K562 (cell line): ENCODE measurements at regions not wholly inside any gene's neighbourhood (a gene's known extent, or its start where the extent isn't known, plus 50 kb on each side); places are given as distances from the start of the nearest gene placed in this dataset.

ENCODE experiments used
- ATAC-seq: fragments of 200-7000 bp; cut with Tn5 transposase; 3 replicates; pipeline ENCODE4 v1.9.1; 2020; ENCODE audit warnings: moderate library complexity
- BruUV-seq: library from RNA; stranded (reverse); fragments of 400-500 nt; replicated peaks from 2 replicates; lab custom pipeline; 2021; lab: Mats Ljungman, UMichigan
- CTCF ChIA-PET: fragments of 300-600 bp; formaldehyde crosslinking; extraction: SDS; loops from one replicate; lab custom pipeline; 2021; ENCODE audit warnings: low intra/inter-chr PET ratio; lab: Yijun Ruan, JAX
- POLR2A ChIA-PET: fragments of 300-600, 350-650 bp; sonication (Branson Sonifier 250); formaldehyde crosslinking; extraction: SDS; loops from one replicate; lab custom pipeline; 2021; ENCODE audit warnings: antibody characterized with exemption, inconsistent platforms; lab: Yijun Ruan, JAX
- DNase-seq, 4 experiments: peaks; one replicate each; pipeline versions ENCODE4 v3.0.0 to v3.0.0-alpha.2; 2011 to 2018; ENCODE audit warnings: low spot score in 3 of 4, mixed read lengths in 3 of 4; ENCODE audit errors: extremely low read depth in 1 of 4
- FAIRE-seq: peaks from 2 replicates; lab custom pipeline; 2011; peaks lifted over from hg19 to GRCh38; lab: Jason Lieb, UNC
- H2AFZ ChIP-seq: 2 replicates; pipeline ENCODE4 v1.6.0; 2011; ENCODE audit warnings: low read depth, low read length, control low read depth, inconsistent platforms
- H3K27ac ChIP-seq: fragments of 200-600 bp; 3 replicates; pipeline ENCODE4 v1.8.0; 2011; ENCODE audit warnings: low read depth, mild to moderate bottlenecking, control low read depth, inconsistent platforms, low read length, moderate library complexity, mixed read lengths; ENCODE audit errors: extremely low read depth
- H3K27me3 ChIP-seq, 2 experiments: fragments of 300-600 bp in 1 of 2; 2 replicates in 1 of 2; 3 replicates in 1 of 2; pipeline versions ENCODE4 v1.6.0 to v1.8.0; 2011; ENCODE audit warnings: inconsistent platforms in 2 of 2, low read length in 2 of 2, mild to moderate bottlenecking in 1 of 2, mixed read lengths in 1 of 2, moderate library complexity in 1 of 2; ENCODE audit not compliant: control insufficient read depth in 2 of 2, insufficient read depth in 2 of 2
- H3K36me3 ChIP-seq: fragments of 300-600 bp; 3 replicates; pipeline ENCODE4 v1.8.0; 2011; ENCODE audit warnings: mild to moderate bottlenecking, low read length, inconsistent platforms; ENCODE audit not compliant: control insufficient read depth, insufficient read depth
- H3K4me1 ChIP-seq, 2 experiments: fragments of 200-600 bp in 1 of 2; replicated peaks in 1 of 2; 2 replicates in 1 of 2; 3 replicates in 1 of 2; pipeline versions ENCODE4 v1.5.1 to v1.8.0; 2011; ENCODE audit warnings: inconsistent platforms in 2 of 2, low read length in 2 of 2, mild to moderate bottlenecking in 1 of 2, mixed read lengths in 1 of 2, moderate library complexity in 1 of 2; ENCODE audit not compliant: control insufficient read depth in 2 of 2, insufficient read depth in 2 of 2
- H3K4me2 ChIP-seq: 2 replicates; pipeline ENCODE4 v1.6.1; 2011; ENCODE audit warnings: low read length, control low read depth, inconsistent platforms, mixed read lengths; ENCODE audit not compliant: insufficient read depth
- H3K4me3 ChIP-seq: fragments of 200-600 bp; sonication (generic), shearing (Covaris generic); 2 replicates; pipeline ENCODE4 v1.5.1; 2016; ENCODE audit warnings: control low read depth, inconsistent platforms
- H3K79me2 ChIP-seq: fragments of 200-600 bp; 3 replicates; pipeline ENCODE4 v1.8.0; 2011; ENCODE audit warnings: low read length, inconsistent platforms; ENCODE audit not compliant: control insufficient read depth, insufficient read depth
- H3K9ac ChIP-seq, 2 experiments: 2 replicates each; pipeline versions ENCODE4 v1.6.0 to v1.6.1; 2011; ENCODE audit warnings: low read depth in 2 of 2, low read length in 2 of 2, control low read depth in 1 of 2, inconsistent platforms in 1 of 2, mild to moderate bottlenecking in 1 of 2, mixed read lengths in 1 of 2; ENCODE audit not compliant: insufficient read depth in 1 of 2
- H3K9me1 ChIP-seq: one replicate; pipeline ENCODE4 v1.6.0; 2011; ENCODE audit warnings: inconsistent platforms, mild to moderate bottlenecking, low read length, moderate library complexity; ENCODE audit not compliant: control insufficient read depth, insufficient read depth
- H3K9me3 ChIP-seq: replicated peaks from 2 replicates; pipeline ENCODE4 v1.5.1; 2011; ENCODE audit warnings: low read depth, low read length, inconsistent platforms; ENCODE audit not compliant: control insufficient read depth, insufficient read depth
- H4K20me1 ChIP-seq: replicated peaks from 2 replicates; pipeline ENCODE4 v1.6.1; 2011; ENCODE audit warnings: low read length, inconsistent platforms, mixed read lengths; ENCODE audit not compliant: control insufficient read depth, insufficient read depth
- DACH1 ChIP-seq: fragments of 450-650 bp; IDR thresholded peaks from 2 replicates; pipeline ENCODE4 v1.6.1; 2018; ENCODE audit not compliant: partially characterized antibody
- POLR2AphosphoS2 ChIP-seq: IDR thresholded peaks from 2 replicates; pipeline ENCODE4 v1.6.1; 2012; ENCODE audit warnings: low read length, improper control_type of control experiment
- SRF ChIP-seq, 2 experiments: fragments of 250-450, 450-650 bp in 1 of 2; sonication (Bioruptor Pico) in 1 of 2; sonication (generic) in 1 of 2; formaldehyde crosslinking; IDR thresholded peaks; 2 replicates each; pipeline versions ENCODE4 v1.5.0 to v1.5.1; 2020 to 2022; ENCODE audit warnings: mild to moderate bottlenecking in 1 of 2, missing genetic modification reagents in 1 of 2
- ZNF212 ChIP-seq: fragments of 450-650 bp; formaldehyde crosslinking; IDR thresholded peaks from 2 replicates; pipeline ENCODE4 v1.4.0; 2020; ENCODE audit warnings: mild to moderate bottlenecking
- ZNF347 ChIP-seq: fragments of 450-650 bp; formaldehyde crosslinking; IDR thresholded peaks from 2 replicates; pipeline ENCODE4 v1.4.0; 2020; ENCODE audit warnings: low read depth, mild to moderate bottlenecking, moderate library complexity
- WGBS: fragments of 100-300 bp; shearing (Covaris generic); methylation state at CpG from one replicate; pipeline ENCODE4 v1.1.6; 2016; ENCODE audit warnings: low coverage, mixed read lengths; ENCODE audit not compliant: insufficient coverage; ENCODE audit errors: missing lambda C conversion rate; 5-methylcytosine and 5-hydroxymethylcytosine counted together
- in situ Hi-C: fragments of 300-500 bp; cut with MboI; formaldehyde crosslinking; loops from 4 replicates; pipeline ENCODE4 v1.15.0; 2018; ENCODE audit warnings: inconsistent platforms, mixed read lengths
- intact Hi-C: fragments of 100-400 bp; cut with micrococcal nuclease; formaldehyde crosslinking; loops from 2 replicates; pipeline ENCODE4 v1.14.2; 2022
- TF ChIP-seq, protein P1 (sequence below): sonication (generic); formaldehyde crosslinking; IDR thresholded peaks from 2 replicates; pipeline ENCODE4 v1.8.1; 2023; ENCODE audit warnings: missing genetic modification reagents, mild to moderate bottlenecking, borderline replicate concordance
- TF ChIP-seq, protein P2 (sequence below): fragments of 450-650 bp; formaldehyde crosslinking; IDR thresholded peaks from 2 replicates; pipeline ENCODE4 v1.4.0; 2022; ENCODE audit warnings: missing genetic modification characterization

DNA sequence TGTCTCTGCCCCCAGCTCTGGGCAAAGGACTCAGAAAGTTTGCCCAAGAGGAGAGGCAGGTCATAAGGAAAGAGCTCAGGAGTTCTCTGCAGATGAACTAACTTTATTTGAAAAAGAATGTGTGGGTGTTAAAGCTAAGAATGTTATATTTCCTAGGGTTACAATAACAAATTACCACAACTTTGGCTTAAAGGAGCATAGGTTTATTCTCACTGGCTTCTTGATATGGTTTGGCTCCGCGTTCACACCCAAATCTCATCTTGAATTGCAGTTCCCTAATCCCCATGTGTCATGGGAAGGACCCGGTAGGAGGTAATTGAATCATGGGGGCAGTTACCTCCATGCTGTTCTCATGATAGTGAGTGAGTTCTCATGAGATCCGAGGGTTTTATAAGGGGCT, 383.7 kb upstream of the CFAP20DC start:
- no peak overlapping the region for H3K4me2 ChIP-seq
- H3K4me3 ChIP-seq: no peak overlapping the region
- FAIRE-seq: no peak
- no peak for ATAC-seq
- WGBS: 0% methylated on average over 4 of the region's 4 CpGs
- in situ Hi-C loops (no loop called here), intact Hi-C loops (no loop called here)
- POLR2A ChIA-PET: interaction anchor here (0.5 kb wide), 1 partner anchor 48 kb away, joined by 8 read pairs; no protein-coding TSS in a partner anchor
- H3K36me3 ChIP-seq: no peaks in the 10 kb centered on the region
- CTCF ChIA-PET: no interaction called here
- no peak overlapping the region for H2AFZ ChIP-seq
- H3K79me2 ChIP-seq: no peaks in the 10 kb centered on the region
- H3K9ac ChIP-seq: no peak overlapping the region
- no peaks in the 10 kb centered on the region for H4K20me1 ChIP-seq
- no TSS peak for BruUV-seq
- no peak for TF ChIP-seq ZNF347 (CRISPR knock-in tag)
- TF ChIP-seq, protein P1, sequence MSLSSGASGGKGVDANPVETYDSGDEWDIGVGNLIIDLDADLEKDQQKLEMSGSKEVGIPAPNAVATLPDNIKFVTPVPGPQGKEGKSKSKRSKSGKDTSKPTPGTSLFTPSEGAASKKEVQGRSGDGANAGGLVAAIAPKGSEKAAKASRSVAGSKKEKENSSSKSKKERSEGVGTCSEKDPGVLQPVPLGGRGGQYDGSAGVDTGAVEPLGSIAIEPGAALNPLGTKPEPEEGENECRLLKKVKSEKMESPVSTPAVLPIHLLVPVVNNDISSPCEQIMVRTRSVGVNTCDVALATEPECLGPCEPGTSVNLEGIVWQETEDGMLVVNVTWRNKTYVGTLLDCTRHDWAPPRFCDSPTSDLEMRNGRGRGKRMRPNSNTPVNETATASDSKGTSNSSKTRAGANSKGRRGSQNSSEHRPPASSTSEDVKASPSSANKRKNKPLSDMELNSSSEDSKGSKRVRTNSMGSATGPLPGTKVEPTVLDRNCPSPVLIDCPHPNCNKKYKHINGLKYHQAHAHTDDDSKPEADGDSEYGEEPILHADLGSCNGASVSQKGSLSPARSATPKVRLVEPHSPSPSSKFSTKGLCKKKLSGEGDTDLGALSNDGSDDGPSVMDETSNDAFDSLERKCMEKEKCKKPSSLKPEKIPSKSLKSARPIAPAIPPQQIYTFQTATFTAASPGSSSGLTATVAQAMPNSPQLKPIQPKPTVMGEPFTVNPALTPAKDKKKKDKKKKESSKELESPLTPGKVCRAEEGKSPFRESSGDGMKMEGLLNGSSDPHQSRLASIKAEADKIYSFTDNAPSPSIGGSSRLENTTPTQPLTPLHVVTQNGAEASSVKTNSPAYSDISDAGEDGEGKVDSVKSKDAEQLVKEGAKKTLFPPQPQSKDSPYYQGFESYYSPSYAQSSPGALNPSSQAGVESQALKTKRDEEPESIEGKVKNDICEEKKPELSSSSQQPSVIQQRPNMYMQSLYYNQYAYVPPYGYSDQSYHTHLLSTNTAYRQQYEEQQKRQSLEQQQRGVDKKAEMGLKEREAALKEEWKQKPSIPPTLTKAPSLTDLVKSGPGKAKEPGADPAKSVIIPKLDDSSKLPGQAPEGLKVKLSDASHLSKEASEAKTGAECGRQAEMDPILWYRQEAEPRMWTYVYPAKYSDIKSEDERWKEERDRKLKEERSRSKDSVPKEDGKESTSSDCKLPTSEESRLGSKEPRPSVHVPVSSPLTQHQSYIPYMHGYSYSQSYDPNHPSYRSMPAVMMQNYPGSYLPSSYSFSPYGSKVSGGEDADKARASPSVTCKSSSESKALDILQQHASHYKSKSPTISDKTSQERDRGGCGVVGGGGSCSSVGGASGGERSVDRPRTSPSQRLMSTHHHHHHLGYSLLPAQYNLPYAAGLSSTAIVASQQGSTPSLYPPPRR (CRISPR knock-in tag): no peak
- no peak for TF ChIP-seq SRF (CRISPR knock-in tag; IDR thresholded peaks at IDR 0.05)
- TF ChIP-seq, protein P2, sequence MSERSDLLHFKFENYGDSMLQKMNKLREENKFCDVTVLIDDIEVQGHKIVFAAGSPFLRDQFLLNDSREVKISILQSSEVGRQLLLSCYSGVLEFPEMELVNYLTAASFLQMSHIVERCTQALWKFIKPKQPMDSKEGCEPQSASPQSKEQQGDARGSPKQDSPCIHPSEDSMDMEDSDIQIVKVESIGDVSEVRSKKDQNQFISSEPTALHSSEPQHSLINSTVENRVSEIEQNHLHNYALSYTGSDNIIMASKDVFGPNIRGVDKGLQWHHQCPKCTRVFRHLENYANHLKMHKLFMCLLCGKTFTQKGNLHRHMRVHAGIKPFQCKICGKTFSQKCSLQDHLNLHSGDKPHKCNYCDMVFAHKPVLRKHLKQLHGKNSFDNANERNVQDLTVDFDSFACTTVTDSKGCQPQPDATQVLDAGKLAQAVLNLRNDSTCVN (CRISPR knock-in tag): no peak
- TF ChIP-seq DACH1: no peak
- TF ChIP-seq POLR2AphosphoS2: no peak
- TF ChIP-seq ZNF212 (CRISPR knock-in tag): no peak
- DNase-seq: no peak
- H3K27ac ChIP-seq: no peak overlapping the region
- H3K4me1 ChIP-seq: no peaks in the 10 kb centered on the region
- H3K9me3 ChIP-seq: no peaks in the 10 kb centered on the region
- H3K9me1 ChIP-seq: no peaks in the 10 kb centered on the region
- H3K27me3 ChIP-seq: no peaks in the 10 kb centered on the region; a peak in 2 of 5 replicates
